IPS DF 6.9 (cell line): ENCODE measurements at regions not wholly inside any gene's neighbourhood (a gene's known extent, or its start where the extent isn't known, plus 50 kb on each side); places are given as distances from the start of the nearest gene placed in this dataset.

Experiments used
- DNase-seq: peaks from one replicate; pipeline ENCODE4 v3.0.0-alpha.2; 2013; ENCODE audit warnings: low read depth, low spot score
- H3K27ac ChIP-seq: one replicate; pipeline ENCODE4 v1.5.1; 2013; ENCODE audit warnings: low read length, control low read depth
- H3K27me3 ChIP-seq: 2 replicates; pipeline ENCODE4 v1.6.1; 2013; ENCODE audit warnings: mild to moderate bottlenecking, low read length; ENCODE audit not compliant: control insufficient read depth, insufficient read depth
- H3K36me3 ChIP-seq: 2 replicates; pipeline ENCODE4 v1.6.1; 2013; ENCODE audit warnings: low read length; ENCODE audit not compliant: control insufficient read depth, insufficient read depth
- H3K4me1 ChIP-seq: 2 replicates; pipeline ENCODE4 v1.6.1; 2013; ENCODE audit warnings: low read length; ENCODE audit not compliant: control insufficient read depth, insufficient read depth
- H3K4me3 ChIP-seq: 2 replicates; pipeline ENCODE4 v1.5.1; 2013; ENCODE audit warnings: mild to moderate bottlenecking, low read length
- H3K9me3 ChIP-seq: 2 replicates; pipeline ENCODE4 v1.6.1; 2013; ENCODE audit warnings: low read length, inconsistent platforms; ENCODE audit not compliant: control insufficient read depth, insufficient read depth
- WGBS: extraction: QIAGEN DNeasy Blood & Tissue Kit; methylation state at CpG from one replicate; pipeline ENCODE4 v1.1.7; 2013; ENCODE audit warnings: mixed read lengths, missing lambda C conversion rate; ENCODE audit not compliant: insufficient read length, insufficient coverage; 5-methylcytosine and 5-hydroxymethylcytosine counted together

- H3K4me3 ChIP-seq, result no peak overlapping the region
- H3K36me3 ChIP-seq, result no peaks in the 10 kb centered on the region
- DNase-seq, result no peak
- no CpG with 5 or more reads among the region's 5 CpGs for whole genome bisulfite sequencing
- H3K4me1 ChIP-seq, result no peaks in the 10 kb centered on the region
- H3K27ac ChIP-seq, result no peak overlapping the region
- H3K9me3 ChIP-seq, result no peaks in the 10 kb centered on the region
- H3K27me3 ChIP-seq, result no peaks in the 10 kb centered on the region
Observed at GRCh38 chr21:16037421-16037955, 307.7 kb downstream of the USP25 start.

- no peaks in the 10 kb centered on the region for H3K36me3 ChIP-seq
- H3K4me1 ChIP-seq, result no peaks in the 10 kb centered on the region
- no peak overlapping the region for H3K4me3 ChIP-seq
- no peaks in the 10 kb centered on the region for H3K9me3 ChIP-seq
- no peak for DNase-seq
- H3K27ac ChIP-seq, result no peak overlapping the region
- no peaks in the 10 kb centered on the region for H3K27me3 ChIP-seq
- no CpG with 5 or more reads among the region's 3 CpGs for WGBS
Observed at GRCh38 chr21:16040601-16041000, 310.8 kb downstream of the USP25 start.

- Histone ChIP-seq H3K4me1 (no peaks in the 10 kb centered on the region), H3K4me3 (no peak overlapping the region), H3K27ac (no peak overlapping the region), H3K27me3 (no peaks in the 10 kb centered on the region), H3K9me3 (no peaks in the 10 kb centered on the region), H3K36me3 (no peaks in the 10 kb centered on the region)
- DNase-seq, result no peak
Observed at GRCh38 chr21:16044676-16045075, 314.9 kb downstream of the USP25 start.

- no peak for DNase-seq
- no CpG with 5 or more reads among the region's 5 CpGs for WGBS
- Histone ChIP-seq H3K27me3 (no peaks in the 10 kb centered on the region), H3K27ac (no peak overlapping the region), H3K9me3 (no peaks in the 10 kb centered on the region), H3K4me1 (no peaks in the 10 kb centered on the region), H3K36me3 (no peaks in the 10 kb centered on the region), H3K4me3 (no peak overlapping the region)
Observed at GRCh38 chr21:16046656-16047330, 317.0 kb downstream of the USP25 start.

GRCh38 chr21:16047904-16048303 is 318.1 kb downstream of the USP25 start:
- H3K4me3 ChIP-seq, result no peak overlapping the region
- WGBS, result no CpG with 5 or more reads among the region's 3 CpGs
- H3K27ac ChIP-seq, result no peak overlapping the region
- DNase-seq, result no peak
- H3K4me1 ChIP-seq, result no peaks in the 10 kb centered on the region
- no peaks in the 10 kb centered on the region for H3K9me3 ChIP-seq
- H3K36me3 ChIP-seq, result no peaks in the 10 kb centered on the region
- H3K27me3 ChIP-seq, result no peaks in the 10 kb centered on the region

GRCh38 chr21:16055014-16055413 is 325.2 kb downstream of the USP25 start:
- Histone ChIP-seq H3K36me3 (no peaks in the 10 kb centered on the region), H3K4me3 (no peak overlapping the region), H3K9me3 (no peaks in the 10 kb centered on the region), H3K4me1 (no peaks in the 10 kb centered on the region), H3K27ac (no peak overlapping the region), H3K27me3 (no peaks in the 10 kb centered on the region)
- WGBS, result no CpG with 5 or more reads among the region's 1 CpG
- no peak for DNase-seq

GRCh38 chr21:16058896-16059295 is 329.1 kb downstream of the USP25 start:
- Histone ChIP-seq H3K27ac (no peak overlapping the region), H3K27me3 (no peaks in the 10 kb centered on the region), H3K4me1 (no peaks in the 10 kb centered on the region), H3K36me3 (no peaks in the 10 kb centered on the region), H3K9me3 (no peaks in the 10 kb centered on the region), H3K4me3 (no peak overlapping the region)
- DNase-seq, result no peak

GRCh38 chr21:16059981-16060380 is 330.2 kb downstream of the USP25 start:
- no peaks in the 10 kb centered on the region for H3K36me3 ChIP-seq
- no CpG with 5 or more reads among the region's 4 CpGs for WGBS

GRCh38 chr21:16061194-16061593 is 331.4 kb downstream of the USP25 start:
- Histone ChIP-seq H3K4me1 (no peaks in the 10 kb centered on the region), H3K27me3 (no peaks in the 10 kb centered on the region), H3K27ac (no peak overlapping the region), H3K9me3 (no peaks in the 10 kb centered on the region), H3K4me3 (no peak overlapping the region), H3K36me3 (no peaks in the 10 kb centered on the region)
- no CpG with 5 or more reads among the region's 9 CpGs for WGBS
- no peak for DNase-seq

More at GRCh38 chr21:16059981-16060380, 330.2 kb downstream of the USP25 start:
- no peak for DNase-seq
- Histone ChIP-seq H3K27ac (no peak overlapping the region), H3K9me3 (no peaks in the 10 kb centered on the region), H3K27me3 (no peaks in the 10 kb centered on the region), H3K4me3 (no peak overlapping the region), H3K4me1 (no peaks in the 10 kb centered on the region)

- Histone ChIP-seq H3K27ac (no peak overlapping the region), H3K9me3 (no peaks in the 10 kb centered on the region), H3K4me3 (no peak overlapping the region), H3K27me3 (no peaks in the 10 kb centered on the region), H3K4me1 (no peaks in the 10 kb centered on the region), H3K36me3 (no peaks in the 10 kb centered on the region)
- WGBS, result no CpG with 5 or more reads among the region's 9 CpGs
- no peak for DNase-seq
Observed at GRCh38 chr21:16069178-16070112, 339.7 kb downstream of the USP25 start.
